RKO (cell line): ENCODE measurements at regions not wholly inside any gene's neighbourhood (a gene's known extent, or its start where the extent isn't known, plus 50 kb on each side); places are given as distances from the start of the nearest gene placed in this dataset.
"Not testable (repeated sequence)": the region's sequence is repeated elsewhere in the genome, so short reads cannot be mapped to it uniquely, and the experiment has no call there.

Source experiments
- DNase-seq: peaks from one replicate; pipeline ENCODE4 v3.0.0-alpha.2; 2016; ENCODE audit warnings: low spot score

DNA sequence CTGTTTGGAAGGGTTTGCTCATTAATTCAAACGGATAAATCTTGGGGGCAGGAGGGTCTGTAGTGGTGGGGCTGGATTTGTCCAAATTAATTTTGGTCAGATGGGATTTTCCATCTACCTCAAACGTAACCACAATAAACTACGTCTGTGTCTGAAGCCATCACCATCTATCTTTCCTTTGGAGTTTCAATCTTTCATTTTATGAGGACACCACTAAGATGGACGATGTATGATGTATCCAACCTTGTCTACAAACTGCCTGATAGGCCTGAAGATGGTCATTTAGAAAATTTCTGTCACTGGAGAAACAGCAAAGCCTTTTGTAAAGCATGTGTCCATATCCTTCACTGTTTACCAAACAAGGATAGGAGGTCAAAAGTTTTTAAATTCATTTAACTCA, 138.6 kb upstream of the MARCKS start:
- no peak for DNase-seq

GRCh38 chr6:113719064-113719463, 138.1 kb upstream of the MARCKS start:
- no peak for DNase-seq

DNA sequence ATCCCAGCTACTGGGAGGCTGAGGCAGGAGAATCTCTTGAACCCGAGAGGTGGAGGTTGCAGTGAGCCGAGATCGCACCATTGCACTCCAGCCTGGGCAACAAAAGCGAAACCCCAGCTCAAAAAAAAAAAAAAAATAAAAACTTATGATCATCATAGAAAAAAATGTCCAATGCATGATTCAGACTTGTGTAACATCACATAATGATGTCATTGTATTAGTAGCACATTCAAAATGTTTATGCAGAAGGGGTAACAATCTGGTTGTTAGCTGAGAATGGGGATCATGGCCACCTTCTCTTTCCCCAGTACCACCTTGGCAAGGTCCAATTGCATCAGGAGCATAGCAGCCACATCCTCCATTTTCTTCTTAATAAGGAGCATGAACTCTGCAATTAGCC, 137.6 kb upstream of the MARCKS start:
- DNase-seq: peak; percentile 25

GRCh38 chr6:113723182-113723581, 134.0 kb upstream of the MARCKS start:
- DNase-seq: no peak

- not testable (repeated sequence) for DNase-seq
Measured at GRCh38 chr6:113724927-113725326, 132.2 kb upstream of the MARCKS start.

- DNase-seq: no peak
Measured at GRCh38 chr6:113731541-113731940, 125.6 kb upstream of the MARCKS start.

GRCh38 chr6:113732384-113732966, 124.7 kb upstream of the MARCKS start:
- no peak for DNase-seq

GRCh38 chr6:113733381-113733780, 123.8 kb upstream of the MARCKS start:
- no peak for DNase-seq

DNA sequence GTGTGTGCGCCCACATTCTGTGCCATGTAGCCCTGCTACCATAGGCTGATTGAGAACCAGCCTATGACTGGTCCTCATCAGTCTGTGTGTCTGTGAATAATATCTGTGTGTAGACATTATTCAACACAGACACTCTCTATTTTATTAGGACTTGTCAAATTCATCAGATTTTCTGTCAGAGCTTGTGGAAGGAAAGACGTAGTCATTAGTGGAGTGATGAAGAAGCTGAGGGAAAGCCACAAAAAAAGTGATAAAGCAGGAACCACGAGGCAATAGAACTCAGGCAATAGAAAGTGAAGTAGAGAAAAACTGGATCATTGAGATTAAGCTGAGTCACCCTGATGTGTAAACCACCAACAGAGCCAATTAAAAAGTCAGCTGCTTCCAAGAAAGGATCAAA, 122.2 kb upstream of the MARCKS start:
- DNase-seq: no peak

- no peak for DNase-seq
Measured at GRCh38 chr6:113735491-113735890, 121.7 kb upstream of the MARCKS start.

- no peak for DNase-seq
Measured at GRCh38 chr6:113736978-113737377, 120.2 kb upstream of the MARCKS start.

- DNase-seq: no peak
Measured at GRCh38 chr6:113739041-113739655, 118.0 kb upstream of the MARCKS start.

GRCh38 chr6:113741651-113742050, 115.5 kb upstream of the MARCKS start:
- DNase-seq: no peak

DNA sequence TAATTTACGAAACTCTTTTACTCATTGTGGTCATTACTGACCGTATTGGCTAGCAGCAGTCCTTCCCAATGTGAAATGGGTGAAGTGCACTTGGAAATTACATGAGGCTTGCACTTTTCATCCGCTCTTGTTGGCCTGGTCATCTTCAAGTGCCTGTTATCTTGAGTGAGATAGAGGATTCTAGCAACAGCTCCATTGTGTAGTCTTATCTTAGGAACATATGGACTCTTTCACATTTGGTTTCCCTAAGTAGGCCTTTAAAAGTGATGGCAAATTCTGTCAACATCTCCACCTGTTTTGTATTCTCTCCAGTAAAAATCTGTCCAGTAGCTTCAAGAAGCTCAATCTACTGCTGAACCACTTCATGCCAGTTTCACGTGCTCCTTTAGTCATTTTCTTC, 114.8 kb upstream of the MARCKS start:
- DNase-seq: no peak

DNA sequence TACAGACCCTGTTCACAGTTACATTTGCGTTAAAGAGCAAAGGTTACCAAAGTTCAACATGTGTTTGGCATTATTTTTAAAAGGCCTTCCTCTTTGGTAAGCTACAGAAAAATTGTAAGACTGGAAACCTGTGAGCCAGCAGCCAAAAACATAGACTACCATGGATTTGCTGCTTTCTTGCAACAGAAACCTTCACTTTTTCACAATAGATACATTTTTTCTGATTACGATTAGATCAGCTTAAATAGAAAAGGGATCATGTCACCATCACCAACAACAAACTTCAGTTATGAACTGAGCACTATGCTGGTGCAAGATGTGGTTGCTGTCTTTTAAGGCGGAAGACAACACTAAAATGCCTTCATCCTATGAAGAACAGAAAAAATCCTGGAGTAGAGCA, 112.3 kb upstream of the MARCKS start:
- DNase-seq: no peak

DNA sequence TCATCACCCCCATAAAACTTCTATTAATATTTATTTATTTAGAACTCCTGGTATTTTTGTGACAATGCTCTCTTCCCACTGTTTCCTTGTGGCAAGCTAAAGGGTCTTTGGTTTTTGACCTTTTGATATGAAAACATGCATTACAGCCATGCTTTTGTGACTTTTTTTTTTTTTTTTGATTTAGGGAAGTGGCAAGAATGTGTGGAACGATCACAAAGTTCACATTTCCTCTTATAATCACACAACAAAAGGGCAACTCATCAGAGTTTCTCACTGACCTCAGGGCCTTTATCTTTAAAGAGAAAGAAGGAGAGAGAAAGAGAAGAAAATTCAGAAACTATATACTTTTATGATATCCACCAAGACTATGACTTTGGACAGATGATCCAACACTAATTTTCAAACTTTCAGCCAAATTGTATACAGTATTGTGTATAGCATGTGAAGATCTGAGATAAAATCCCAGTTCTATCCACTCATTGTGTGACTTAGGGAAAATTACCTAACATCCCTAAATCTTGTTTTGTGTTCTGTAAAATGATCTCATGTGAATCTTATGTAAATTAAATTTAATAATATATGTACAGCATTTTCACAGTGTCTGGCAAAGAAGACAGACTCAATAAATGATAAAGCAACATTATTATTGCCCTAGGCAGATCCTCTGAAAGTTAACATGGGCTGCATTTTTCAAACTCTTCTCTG, 106.8 kb upstream of the MARCKS start:
- DNase-seq: no peak

GRCh38 chr6:113754291-113754690, 102.9 kb upstream of the MARCKS start:
- no peak for DNase-seq

GRCh38 chr6:113755449-113756289, 101.5 kb upstream of the MARCKS start:
- DNase-seq: no peak

DNA sequence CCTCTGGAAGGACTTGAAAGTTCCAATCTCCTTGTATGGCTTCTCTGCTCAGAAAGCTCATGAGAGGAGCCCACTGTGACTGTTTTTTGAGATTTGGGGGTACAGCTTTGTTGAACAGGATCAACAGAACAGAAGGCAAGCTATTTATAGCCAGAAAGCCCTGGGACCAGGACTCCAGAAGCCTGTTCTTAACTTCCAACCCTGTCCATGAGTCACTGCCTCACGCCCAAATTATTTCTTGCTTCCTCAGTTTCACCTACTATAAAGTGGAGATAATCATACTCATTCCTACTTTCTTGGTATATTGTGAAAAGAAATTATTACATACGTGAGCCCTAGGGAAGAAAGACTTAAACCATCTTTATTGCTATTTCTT, 100.9 kb upstream of the MARCKS start:
- DNase-seq: no peak

- no peak for DNase-seq
Measured at GRCh38 chr6:113758214-113758613, 98.9 kb upstream of the MARCKS start.

- DNase-seq: no peak
Measured at GRCh38 chr6:113758826-113759574, 98.1 kb upstream of the MARCKS start.

- no peak for DNase-seq
Measured at GRCh38 chr6:113762641-113763040, 94.5 kb upstream of the MARCKS start.
